ENCODE measurements at regions not wholly inside any gene's neighbourhood (a gene's known extent, or its start where the extent isn't known, plus 50 kb on each side); places are given as distances from the start of the nearest gene placed in this dataset.

DNA sequence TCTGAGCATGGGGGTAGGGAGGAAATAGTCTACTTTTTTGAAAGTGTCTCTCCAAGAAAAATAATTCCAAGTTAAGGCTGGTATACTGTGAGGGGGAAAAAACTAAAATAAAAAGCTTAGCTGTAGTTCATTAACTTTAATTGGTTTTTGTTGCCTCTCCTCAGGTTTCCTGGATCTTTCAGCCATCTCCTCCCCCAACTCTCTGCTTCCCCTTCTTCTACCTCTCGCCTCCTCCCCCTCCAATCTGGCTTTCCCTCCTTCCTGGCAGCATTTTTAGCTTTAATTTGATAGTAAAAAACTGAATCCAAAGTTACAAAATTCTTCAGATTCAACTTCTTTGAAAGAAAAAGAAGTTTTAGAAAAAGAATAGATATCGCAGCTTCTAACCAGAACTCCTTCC is 462.6 kb downstream of the CETN3 start:
- no peak for TF ChIP-seq POLR2A (IDR thresholded peaks at IDR 0.05; ENCODE audit: low read depth, low read length)
- no peak for TF ChIP-seq POLR2AphosphoS5 (IDR thresholded peaks at IDR 0.05; ENCODE audit: insufficient read depth, low read depth, low read length)
- TF ChIP-seq, protein P1, sequence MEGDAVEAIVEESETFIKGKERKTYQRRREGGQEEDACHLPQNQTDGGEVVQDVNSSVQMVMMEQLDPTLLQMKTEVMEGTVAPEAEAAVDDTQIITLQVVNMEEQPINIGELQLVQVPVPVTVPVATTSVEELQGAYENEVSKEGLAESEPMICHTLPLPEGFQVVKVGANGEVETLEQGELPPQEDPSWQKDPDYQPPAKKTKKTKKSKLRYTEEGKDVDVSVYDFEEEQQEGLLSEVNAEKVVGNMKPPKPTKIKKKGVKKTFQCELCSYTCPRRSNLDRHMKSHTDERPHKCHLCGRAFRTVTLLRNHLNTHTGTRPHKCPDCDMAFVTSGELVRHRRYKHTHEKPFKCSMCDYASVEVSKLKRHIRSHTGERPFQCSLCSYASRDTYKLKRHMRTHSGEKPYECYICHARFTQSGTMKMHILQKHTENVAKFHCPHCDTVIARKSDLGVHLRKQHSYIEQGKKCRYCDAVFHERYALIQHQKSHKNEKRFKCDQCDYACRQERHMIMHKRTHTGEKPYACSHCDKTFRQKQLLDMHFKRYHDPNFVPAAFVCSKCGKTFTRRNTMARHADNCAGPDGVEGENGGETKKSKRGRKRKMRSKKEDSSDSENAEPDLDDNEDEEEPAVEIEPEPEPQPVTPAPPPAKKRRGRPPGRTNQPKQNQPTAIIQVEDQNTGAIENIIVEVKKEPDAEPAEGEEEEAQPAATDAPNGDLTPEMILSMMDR (IDR thresholded peaks at IDR 0.05; ENCODE audit: extremely low read depth in 1 of 2, insufficient read depth in 1 of 2, low read depth in 1 of 2, low read length in 2 of 2) = no peak
- TF ChIP-seq GATA2 (IDR thresholded peaks at IDR 0.05; ENCODE audit: insufficient read depth, insufficient read length, low read depth, low read length) = no peak
- no peak for TF ChIP-seq JUN (IDR thresholded peaks at IDR 0.05; ENCODE audit: borderline replicate concordance, insufficient read depth, insufficient read length, low read depth)
- no peak for TF ChIP-seq EZH2 (IDR thresholded peaks at IDR 0.05; ENCODE audit: borderline replicate concordance, low read depth, low read length, severe bottlenecking)
- TF ChIP-seq FOS (IDR thresholded peaks at IDR 0.05; ENCODE audit: borderline replicate concordance, insufficient read depth, low read length) = no peak
- TF ChIP-seq, protein P2, sequence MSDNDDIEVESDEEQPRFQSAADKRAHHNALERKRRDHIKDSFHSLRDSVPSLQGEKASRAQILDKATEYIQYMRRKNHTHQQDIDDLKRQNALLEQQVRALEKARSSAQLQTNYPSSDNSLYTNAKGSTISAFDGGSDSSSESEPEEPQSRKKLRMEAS (IDR thresholded peaks at IDR 0.05; ENCODE audit: insufficient read depth, insufficient read length) = no peak
- no peak for TF ChIP-seq MYC (IDR thresholded peaks at IDR 0.05; ENCODE audit: low read depth, low read length)
- ChIA-PET POLR2A (no interaction called here), CTCF (interaction anchor here (0.9 to 1.2 kb wide), 4 partner anchors 9 to 43 kb away, joined by 3 read pairs; no protein-coding TSS in a partner anchor)
- Histone ChIP-seq H3K9ac (replicated peaks; ENCODE audit: extremely low read depth, insufficient read depth, low read length) (no peak overlapping the region), H3K4me2 (ENCODE audit: insufficient read depth, low read length) (no peak overlapping the region), H3K9me1 (replicated peaks; ENCODE audit: control insufficient read depth, extremely low read depth, insufficient read depth, low read length) (no peaks in the 10 kb centered on the region), H3K4me3 (replicated peaks in 1 of 3; ENCODE audit: insufficient read depth in 1 of 3, low read depth in 1 of 3, low read length in 3 of 3) (no peak overlapping the region), H2AFZ (ENCODE audit: low read depth, low read length) (no peak overlapping the region), H3K27me3 (ENCODE audit: control insufficient read depth in 2 of 2, insufficient read depth in 2 of 2, low read length in 2 of 2) (no peaks in the 10 kb centered on the region), H3K9me3 (replicated peaks; ENCODE audit: control insufficient read depth, insufficient read depth, low read length) (no peaks in the 10 kb centered on the region), H4K20me1 (replicated peaks; ENCODE audit: control insufficient read depth, extremely low read depth, insufficient read depth, low read length) (no peaks in the 10 kb centered on the region), H3K36me3 (ENCODE audit: control insufficient read depth in 2 of 2, extremely low read depth in 1 of 2, insufficient read depth in 2 of 2, low read length in 2 of 2) (no peaks in the 10 kb centered on the region), H3K4me1 (ENCODE audit: control insufficient read depth, extremely low read depth, insufficient read depth, low read length) (no peaks in the 10 kb centered on the region), H3K27ac (ENCODE audit: insufficient read depth, low read depth, low read length) (no peak overlapping the region), H3K79me2 (ENCODE audit: control insufficient read depth, insufficient read depth, low read length) (no peaks in the 10 kb centered on the region)
- FAIRE-seq (no peak), DNase-seq (ENCODE audit: low read depth, low spot score) (no peak)
- intact Hi-C loops (cut with micrococcal nuclease) (no loop called here), dilution Hi-C loops (cut with MboI; ENCODE audit: extremely low pct_ligation_motif_present, low sequenced_read_pairs) (no loop called here)
- no TSS peak for BruUV-seq (replicated peaks)

Data from endothelial cell of umbilical vein (primary cell).